ENCODE measurements at regions not wholly inside any gene's neighbourhood (a gene's known extent, or its start where the extent isn't known, plus 50 kb on each side); places are given as distances from the start of the nearest gene placed in this dataset.

GRCh38 chr19:31432201-31432810 lies 83.1 kb upstream of the TSHZ3 start:
- no peak for DNase-seq
- H3K9me3 ChIP-seq: no peaks in the 10 kb centered on the region
- no peaks in the 10 kb centered on the region for H3K27me3 ChIP-seq
- H3K27ac ChIP-seq: no peak overlapping the region
- H3K4me3 ChIP-seq: no peak overlapping the region
- TF ChIP-seq, protein P1, sequence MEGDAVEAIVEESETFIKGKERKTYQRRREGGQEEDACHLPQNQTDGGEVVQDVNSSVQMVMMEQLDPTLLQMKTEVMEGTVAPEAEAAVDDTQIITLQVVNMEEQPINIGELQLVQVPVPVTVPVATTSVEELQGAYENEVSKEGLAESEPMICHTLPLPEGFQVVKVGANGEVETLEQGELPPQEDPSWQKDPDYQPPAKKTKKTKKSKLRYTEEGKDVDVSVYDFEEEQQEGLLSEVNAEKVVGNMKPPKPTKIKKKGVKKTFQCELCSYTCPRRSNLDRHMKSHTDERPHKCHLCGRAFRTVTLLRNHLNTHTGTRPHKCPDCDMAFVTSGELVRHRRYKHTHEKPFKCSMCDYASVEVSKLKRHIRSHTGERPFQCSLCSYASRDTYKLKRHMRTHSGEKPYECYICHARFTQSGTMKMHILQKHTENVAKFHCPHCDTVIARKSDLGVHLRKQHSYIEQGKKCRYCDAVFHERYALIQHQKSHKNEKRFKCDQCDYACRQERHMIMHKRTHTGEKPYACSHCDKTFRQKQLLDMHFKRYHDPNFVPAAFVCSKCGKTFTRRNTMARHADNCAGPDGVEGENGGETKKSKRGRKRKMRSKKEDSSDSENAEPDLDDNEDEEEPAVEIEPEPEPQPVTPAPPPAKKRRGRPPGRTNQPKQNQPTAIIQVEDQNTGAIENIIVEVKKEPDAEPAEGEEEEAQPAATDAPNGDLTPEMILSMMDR (IDR thresholded peaks at IDR 0.05): no peak
- no peak for TF ChIP-seq POLR2A (IDR thresholded peaks at IDR 0.05)
- H3K36me3 ChIP-seq: no peaks in the 10 kb centered on the region
- no peaks in the 10 kb centered on the region for H3K4me1 ChIP-seq
- intact Hi-C loops (cut with DNase I): no loop called here
- 0 to 78% methylated on average over 1 to 5 of the region's 8 CpGs for WGBS, 2 donors

GRCh38 chr19:31436121-31436776 lies 87.0 kb upstream of the TSHZ3 start:
- Histone ChIP-seq H3K4me1 (no peaks in the 10 kb centered on the region), H3K4me3 (no peak overlapping the region), H3K9me3 (no peaks in the 10 kb centered on the region), H3K27ac (no peak overlapping the region), H3K36me3 (no peaks in the 10 kb centered on the region), H3K27me3 (peaks cover 0 to 10% (median 0%) of the 10 kb centered on the region in 4 donors)
- intact Hi-C loops (cut with DNase I): no loop called here
- TF ChIP-seq, protein P1 (IDR thresholded peaks at IDR 0.05): no peak
- no peak for TF ChIP-seq POLR2A (IDR thresholded peaks at IDR 0.05)
- no peak for DNase-seq
- WGBS, 2 donors: 56 to 57% methylated on average over 4 of the region's 4 CpGs

- no peak for DNase-seq
- intact Hi-C loops (cut with DNase I): no loop called here
- TF ChIP-seq, protein P1 (IDR thresholded peaks at IDR 0.05): no peak
- TF ChIP-seq POLR2A (IDR thresholded peaks at IDR 0.05): no peak
- Histone ChIP-seq H3K9me3 (no peaks in the 10 kb centered on the region), H3K27me3 (peaks cover 0 to 10% (median 0%) of the 10 kb centered on the region in 4 donors), H3K36me3 (no peaks in the 10 kb centered on the region), H3K27ac (no peak overlapping the region), H3K4me1 (no peaks in the 10 kb centered on the region), H3K4me3 (no peak overlapping the region)
- 63 to 75% methylated on average over 7 to 8 of the region's 12 CpGs for WGBS, 2 donors
Measured at GRCh38 chr19:31438401-31439269, 89.4 kb upstream of the TSHZ3 start.

- WGBS, 2 donors: 46 to 49% methylated on average over 3 to 4 of the region's 4 CpGs
- Histone ChIP-seq H3K27ac (no peak overlapping the region), H3K4me1 (no peaks in the 10 kb centered on the region), H3K27me3 (peaks cover 0 to 10% (median 0%) of the 10 kb centered on the region in 4 donors), H3K9me3 (no peaks in the 10 kb centered on the region), H3K4me3 (no peak overlapping the region), H3K36me3 (no peaks in the 10 kb centered on the region)
- intact Hi-C loops (cut with DNase I): no loop called here
- TF ChIP-seq, protein P1 (IDR thresholded peaks at IDR 0.05): no peak
- TF ChIP-seq POLR2A (IDR thresholded peaks at IDR 0.05): no peak
- no peak for DNase-seq
Measured at GRCh38 chr19:31439270-31439573, 90.0 kb upstream of the TSHZ3 start.

GRCh38 chr19:31444931-31445330 lies 95.7 kb upstream of the TSHZ3 start:
- Histone ChIP-seq H3K9me3 (peaks cover 0 to 4% (median 0%) of the 10 kb centered on the region in 3 donors), H3K4me3 (no peak overlapping the region), H3K27ac (no peak overlapping the region), H3K27me3 (no peaks in the 10 kb centered on the region), H3K36me3 (no peaks in the 10 kb centered on the region), H3K4me1 (no peaks in the 10 kb centered on the region)
- TF ChIP-seq, protein P1 (IDR thresholded peaks at IDR 0.05): no peak
- TF ChIP-seq POLR2A (IDR thresholded peaks at IDR 0.05): no peak
- WGBS, 2 donors: 72 to 77% methylated on average over 4 of the region's 4 CpGs
- no peak for DNase-seq
- intact Hi-C loops (cut with DNase I): no loop called here
